ENCODE measurements at regions not wholly inside any gene's neighbourhood (a gene's known extent, or its start where the extent isn't known, plus 50 kb on each side); places are given as distances from the start of the nearest gene placed in this dataset.

GRCh38 chr20:52402950-52403349, 211.4 kb upstream of the ZFP64 start:
- no peak for DNase-seq (ENCODE audit: low read depth)

GRCh38 chr20:52402514-52402913, 210.9 kb upstream of the ZFP64 start:
- DNase-seq (ENCODE audit: low read depth), result no peak

- DNase-seq (ENCODE audit: low read depth), result no peak
These were observed 209.9 kb upstream of the ZFP64 start for GRCh38 chr20:52401431-52401830.

- no peak for DNase-seq (ENCODE audit: low read depth)
These were observed 207.8 kb upstream of the ZFP64 start for GRCh38 chr20:52399352-52399751.

- DNase-seq (ENCODE audit: low read depth), result no peak
These were observed 198.0 kb upstream of the ZFP64 start for GRCh38 chr20:52389606-52390005.

- DNase-seq (ENCODE audit: low read depth), result no peak
These were observed 192.5 kb upstream of the ZFP64 start for GRCh38 chr20:52383995-52384621.

GRCh38 chr20:52382933-52383332, 191.4 kb upstream of the ZFP64 start:
- DNase-seq (ENCODE audit: low read depth), result no peak

- DNase-seq (ENCODE audit: low read depth), result peak; percentile 18
These were observed 188.3 kb upstream of the ZFP64 start for GRCh38 chr20:52379723-52380336.

GRCh38 chr20:52372169-52372568, 180.6 kb upstream of the ZFP64 start:
- no peak for DNase-seq (ENCODE audit: low read depth)

GRCh38 chr20:52365688-52366087, 174.1 kb upstream of the ZFP64 start:
- no peak for DNase-seq (ENCODE audit: low read depth)

- DNase-seq (ENCODE audit: low read depth), result no peak
These were observed 172.8 kb upstream of the ZFP64 start for GRCh38 chr20:52364405-52364804.

- DNase-seq (ENCODE audit: low read depth), result no peak
These were observed 170.1 kb upstream of the ZFP64 start for GRCh38 chr20:52361650-52362049.

- no peak for DNase-seq (ENCODE audit: low read depth)
These were observed 158.2 kb upstream of the ZFP64 start for GRCh38 chr20:52349806-52350205.

GRCh38 chr20:52348434-52348833, 156.9 kb upstream of the ZFP64 start:
- DNase-seq (ENCODE audit: low read depth), result no peak

GRCh38 chr20:52346797-52347196, 155.2 kb upstream of the ZFP64 start:
- no peak for DNase-seq (ENCODE audit: low read depth)

GRCh38 chr20:52342913-52343312, 151.3 kb upstream of the ZFP64 start:
- DNase-seq (ENCODE audit: low read depth), result no peak

GRCh38 chr20:52340036-52340634, 148.6 kb upstream of the ZFP64 start:
- DNase-seq (ENCODE audit: low read depth), result peak; percentile 5

- DNase-seq (ENCODE audit: low read depth), result no peak
These were observed 141.2 kb upstream of the ZFP64 start for GRCh38 chr20:52332649-52333250.

GRCh38 chr20:52332230-52332629, 140.7 kb upstream of the ZFP64 start:
- no peak for DNase-seq (ENCODE audit: low read depth)

- no peak for DNase-seq (ENCODE audit: low read depth)
These were observed 140.1 kb upstream of the ZFP64 start for GRCh38 chr20:52331655-52332054.

GRCh38 chr20:52321396-52321795, 129.8 kb upstream of the ZFP64 start:
- DNase-seq (ENCODE audit: low read depth), result no peak

GRCh38 chr20:52318651-52319050, 127.1 kb upstream of the ZFP64 start:
- no peak for DNase-seq (ENCODE audit: low read depth)

GRCh38 chr20:52313341-52313963, 121.9 kb upstream of the ZFP64 start:
- peak; percentile 51 for DNase-seq (ENCODE audit: low read depth)

Data from Daoy (cell line).